ENCODE measurements at regions not wholly inside any gene's neighbourhood (a gene's known extent, or its start where the extent isn't known, plus 50 kb on each side); places are given as distances from the start of the nearest gene placed in this dataset.

DNA sequence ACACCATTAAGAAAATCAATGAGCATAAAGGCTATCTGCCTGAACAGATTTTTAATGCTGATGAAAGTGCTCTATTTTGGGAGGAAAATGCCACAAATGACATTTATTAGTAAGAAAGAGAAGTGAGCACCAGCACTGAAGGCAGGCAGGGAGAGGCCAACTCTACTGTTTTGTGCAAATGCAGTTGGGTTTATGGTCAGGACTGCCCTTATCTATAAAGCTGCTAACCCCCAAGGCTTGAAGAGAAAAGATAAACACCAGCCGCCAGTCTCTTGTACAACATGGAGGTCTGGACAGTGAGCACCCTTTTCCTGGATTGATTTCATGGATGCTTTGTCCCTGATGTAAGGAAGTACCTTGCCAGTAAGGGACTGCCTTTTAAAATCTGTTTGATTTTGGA lies 246.8 kb upstream of the SFSWAP start:
- TF ChIP-seq CTCF (IDR thresholded peaks at IDR 0.05) (no peak), POLR2A (IDR thresholded peaks at IDR 0.05) (no peak)
